SK-MEL-5 (cell line): ENCODE measurements at regions not wholly inside any gene's neighbourhood (a gene's known extent, or its start where the extent isn't known, plus 50 kb on each side); places are given as distances from the start of the nearest gene placed in this dataset.

Experiments
- DNase-seq: peaks from one replicate; pipeline ENCODE4 v3.0.0-alpha.2; 2016; ENCODE audit warnings: low read depth, low spot score
- in situ Hi-C: cut with HindIII; loops from 2 replicates; pipeline ENCODE4 v1.10.0; 2016; ENCODE audit warnings: low sequenced_read_pairs, high pct_unique_total_duplicates, low pct_unique_long_range_greater_than_20kb

DNA sequence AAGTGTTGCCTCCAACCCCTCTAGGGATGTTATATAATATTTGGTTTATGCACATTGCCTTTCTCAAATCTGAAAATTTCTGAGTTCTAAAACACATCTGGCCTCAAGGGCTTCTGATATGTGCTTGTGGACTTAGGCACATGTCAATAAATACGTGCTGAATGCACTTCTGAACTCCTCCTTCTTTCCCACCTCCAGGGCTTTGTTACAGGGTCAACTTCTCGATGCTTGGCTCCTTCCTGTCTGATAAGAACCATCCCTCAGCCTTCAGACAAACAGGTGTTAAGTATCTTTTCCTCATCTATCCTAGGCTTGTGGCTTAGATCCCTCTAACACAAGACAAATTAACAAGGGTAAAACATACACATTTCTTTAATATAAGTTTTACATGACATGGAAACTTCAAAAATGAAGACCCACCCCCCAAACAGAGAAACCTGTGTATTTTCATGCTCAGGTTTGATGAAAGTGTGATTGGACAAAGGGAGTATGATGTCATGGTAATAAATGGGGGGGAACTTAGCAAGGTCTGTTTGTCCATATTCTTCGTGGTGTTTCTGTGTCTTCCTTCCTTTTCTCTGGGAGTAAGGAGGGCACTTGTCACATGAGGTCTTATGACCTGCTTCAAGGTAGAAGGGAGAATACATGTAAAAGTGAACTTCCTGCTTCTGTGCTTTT, 326.9 kb downstream of the CD83 start:
- no peak for DNase-seq
- in situ Hi-C loops, result no loop called here

DNA sequence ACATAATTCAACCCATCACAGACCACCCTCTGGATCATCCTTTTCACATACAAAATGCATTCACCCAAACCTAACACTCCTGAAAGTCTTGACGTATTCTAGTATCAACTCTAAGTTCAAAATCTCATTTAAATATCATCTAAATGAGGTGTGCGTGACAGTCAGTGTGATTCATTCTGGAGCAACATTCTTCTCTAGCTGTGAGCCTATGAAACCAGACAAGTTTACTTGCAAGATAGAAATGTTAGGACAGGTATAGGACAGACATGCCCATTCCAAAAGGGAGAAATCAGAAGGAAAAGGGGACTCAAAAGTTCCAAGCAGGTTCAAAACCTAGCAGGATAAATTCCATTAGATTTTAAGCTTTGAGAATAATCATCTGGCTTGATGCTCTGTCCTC, 329.7 kb downstream of the CD83 start:
- in situ Hi-C loops, result no loop called here
- DNase-seq, result no peak

DNA sequence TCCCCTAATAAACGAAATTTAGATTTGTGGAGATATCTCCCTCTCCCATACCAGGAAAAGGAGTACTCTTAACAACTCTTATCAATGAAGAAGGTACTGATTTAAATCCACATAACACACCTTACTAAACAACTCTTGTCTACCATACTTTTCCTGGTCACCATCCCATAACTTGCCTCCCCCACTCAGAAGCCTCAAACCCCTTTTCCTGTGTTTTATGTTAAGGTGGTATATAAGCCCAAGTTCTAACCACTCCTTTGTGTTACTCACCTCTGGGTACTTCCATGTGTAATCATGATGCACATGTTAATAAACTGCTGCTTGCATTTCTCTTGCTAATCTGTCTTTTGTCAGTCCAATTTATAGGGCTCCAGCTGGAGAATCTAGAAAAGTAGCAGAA, 330.7 kb downstream of the CD83 start:
- no peak for DNase-seq
- in situ Hi-C loops, result no loop called here

DNA sequence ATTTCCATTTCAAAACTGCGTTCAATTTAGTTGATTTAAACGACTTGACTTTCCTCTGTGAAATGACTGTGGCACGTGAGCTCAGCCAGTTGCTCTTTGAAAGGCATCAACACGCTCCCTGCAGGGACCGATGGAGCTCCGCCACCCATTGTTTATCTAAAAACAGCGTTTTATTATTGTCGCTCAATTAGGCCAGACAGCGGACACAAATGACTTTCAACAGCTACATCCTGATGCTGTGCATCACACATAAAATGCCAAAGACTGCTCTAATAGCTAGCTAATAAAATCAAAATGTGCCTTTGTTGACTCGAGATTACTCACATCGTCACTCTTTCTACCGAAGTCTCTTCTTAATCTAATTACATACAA, 332.5 kb downstream of the CD83 start:
- DNase-seq, result no peak
- in situ Hi-C loops, result no loop called here

DNA sequence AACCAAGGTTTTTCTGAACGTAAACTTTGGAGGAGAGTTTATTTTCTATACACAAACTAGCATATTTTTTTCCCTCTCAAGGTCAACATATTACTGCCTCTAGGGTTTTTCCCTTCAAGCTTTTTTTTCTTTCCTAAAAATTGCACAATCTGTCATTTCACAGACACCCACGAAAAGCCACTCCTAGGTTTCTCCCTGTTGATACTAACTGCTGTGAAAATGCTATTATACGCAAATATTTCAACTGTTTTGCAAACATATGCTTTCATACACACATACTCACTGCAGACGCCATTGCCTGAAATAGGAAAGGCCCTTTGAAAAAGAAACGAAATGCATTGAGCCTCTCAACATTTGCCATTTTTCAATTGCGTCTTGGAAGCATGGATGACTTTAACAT, 333.0 kb downstream of the CD83 start:
- no peak for DNase-seq
- in situ Hi-C loops, result no loop called here

DNA sequence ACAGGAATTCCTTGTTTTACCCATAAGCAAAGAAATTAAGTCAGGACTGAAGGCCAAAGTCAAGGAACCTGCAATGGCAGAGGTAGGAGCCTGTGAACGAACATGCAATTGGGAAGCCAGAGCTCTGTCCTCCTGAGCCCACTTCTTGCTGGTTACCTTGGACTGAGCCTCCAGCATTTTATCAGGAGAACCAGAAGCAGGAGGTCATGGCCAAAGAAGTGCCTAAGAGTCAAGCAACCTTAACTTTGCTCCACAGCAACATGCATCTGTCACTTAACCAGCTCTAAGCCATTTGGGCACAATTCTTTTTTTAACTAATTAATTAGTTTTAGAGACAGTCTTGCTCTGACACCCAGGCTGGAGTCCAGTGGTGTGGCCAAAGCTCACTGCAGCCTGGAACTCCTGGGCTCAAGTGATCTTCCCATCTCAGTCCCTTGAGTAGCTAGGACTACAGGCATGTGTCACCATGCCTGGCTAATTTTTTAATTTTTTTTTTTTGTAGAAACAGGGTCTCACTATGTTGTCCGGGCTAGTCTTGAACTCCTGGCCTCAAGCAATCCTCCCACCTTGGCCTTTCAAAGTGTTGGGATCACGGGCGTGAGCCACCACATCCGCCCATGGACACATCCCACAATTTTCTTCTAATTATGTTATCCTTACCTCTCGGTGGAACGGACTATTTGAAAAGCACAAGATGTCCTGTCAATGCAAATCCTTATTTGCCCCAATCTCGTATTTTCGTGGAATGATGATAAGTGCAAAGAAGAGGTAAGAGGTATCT, 334.2 kb downstream of the CD83 start:
- in situ Hi-C loops, result no loop called here

DNA sequence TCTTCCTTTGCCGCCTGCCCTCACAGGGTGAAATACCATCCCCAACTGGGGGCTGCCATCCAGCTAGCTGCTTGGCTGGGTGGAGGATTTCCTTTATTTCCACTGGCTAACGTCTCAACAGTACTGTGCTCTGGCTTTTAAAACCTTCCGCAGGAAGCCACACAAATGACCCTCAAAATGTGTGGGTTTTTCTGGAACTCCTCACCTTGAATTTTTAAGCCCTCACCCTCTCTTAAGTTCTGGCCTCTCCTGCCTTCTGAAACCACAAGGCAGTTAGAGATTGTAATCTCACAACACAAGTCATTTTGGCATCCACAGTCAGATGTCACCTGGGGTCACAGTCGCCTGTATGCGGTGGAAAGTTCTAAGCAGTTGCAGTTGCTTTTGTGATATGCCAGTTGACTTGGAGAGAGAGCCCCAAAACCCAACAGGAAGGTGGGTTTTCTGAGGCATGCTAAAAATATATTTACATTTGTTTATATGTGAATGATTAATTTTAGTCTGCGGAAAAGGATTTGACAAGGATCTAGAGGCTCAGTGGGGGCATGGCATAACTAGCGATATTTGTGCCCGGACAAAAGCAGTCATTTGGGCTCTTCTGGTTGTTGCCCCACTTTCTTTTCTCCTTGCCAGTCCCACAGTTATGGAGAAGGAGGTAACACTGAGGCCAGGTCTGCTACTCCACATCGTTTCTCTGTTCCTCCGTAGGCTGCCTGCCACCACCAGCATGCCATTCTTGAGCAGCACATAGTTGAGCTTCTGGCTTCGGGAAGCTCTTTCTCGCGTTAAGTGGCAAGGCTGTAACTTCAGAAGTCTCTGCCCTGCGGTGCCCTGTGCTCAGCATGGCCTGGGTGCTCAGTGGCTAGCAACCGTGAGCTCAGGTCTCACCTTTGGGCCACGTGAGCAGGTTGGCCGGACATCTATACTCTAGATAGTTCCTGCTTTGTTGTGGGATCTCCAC, 335.3 kb downstream of the CD83 start:
- DNase-seq, result no peak
- in situ Hi-C loops, result no loop called here

More for the DNA sequence above, 334.2 kb downstream of the CD83 start:
- no peak for DNase-seq

DNA sequence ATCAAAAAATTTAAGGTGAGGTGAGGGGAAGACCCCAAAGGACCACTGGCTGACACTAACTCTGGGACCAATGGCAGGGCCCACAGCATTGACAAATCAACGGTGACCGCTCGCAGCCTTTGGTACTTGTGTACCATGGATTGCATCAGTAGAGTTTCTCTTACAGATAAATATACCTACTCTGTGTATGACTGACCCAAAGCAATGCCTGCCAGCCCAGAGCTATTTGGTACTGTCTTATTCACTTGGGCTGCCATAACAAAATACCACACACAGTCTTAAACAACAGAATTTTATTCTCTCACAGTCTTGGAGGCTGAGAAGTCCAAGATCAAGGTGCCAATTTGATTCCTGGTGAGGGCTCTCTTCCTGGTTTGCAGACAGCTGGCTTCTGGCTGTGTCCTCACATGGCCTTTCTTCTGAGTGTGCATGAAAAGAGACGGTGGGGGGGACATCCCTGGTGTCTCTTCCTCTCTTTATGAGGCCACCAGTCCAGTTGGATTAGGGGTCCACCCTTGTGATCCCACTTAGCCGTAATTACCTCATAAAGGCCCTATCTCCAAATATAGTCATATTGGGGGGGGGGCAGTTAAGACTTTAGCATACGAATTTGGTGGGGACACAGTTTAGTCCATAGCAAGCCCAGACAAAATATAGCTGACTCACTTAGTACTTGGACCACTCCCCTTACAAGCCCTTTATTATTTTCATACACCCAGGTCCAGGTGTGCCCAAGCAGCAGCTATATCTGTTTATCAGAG, 336.3 kb downstream of the CD83 start:
- in situ Hi-C loops, result no loop called here
- no peak for DNase-seq

DNA sequence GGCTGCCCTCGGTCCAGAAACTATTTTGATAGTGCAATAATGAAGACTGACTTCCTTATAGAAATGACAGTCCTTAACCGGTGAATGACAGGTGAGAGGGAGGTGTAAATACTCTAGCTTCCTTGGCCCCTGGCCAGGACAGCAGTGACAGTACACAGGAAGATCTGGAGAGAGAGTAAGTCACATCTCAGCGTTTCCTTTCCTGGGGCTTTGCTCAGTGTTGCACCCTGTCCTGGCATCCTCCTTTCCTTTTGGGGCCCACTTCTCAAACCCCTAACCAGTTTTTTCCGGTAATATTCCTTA, 336.9 kb downstream of the CD83 start:
- in situ Hi-C loops, result no loop called here
- no peak for DNase-seq

DNA sequence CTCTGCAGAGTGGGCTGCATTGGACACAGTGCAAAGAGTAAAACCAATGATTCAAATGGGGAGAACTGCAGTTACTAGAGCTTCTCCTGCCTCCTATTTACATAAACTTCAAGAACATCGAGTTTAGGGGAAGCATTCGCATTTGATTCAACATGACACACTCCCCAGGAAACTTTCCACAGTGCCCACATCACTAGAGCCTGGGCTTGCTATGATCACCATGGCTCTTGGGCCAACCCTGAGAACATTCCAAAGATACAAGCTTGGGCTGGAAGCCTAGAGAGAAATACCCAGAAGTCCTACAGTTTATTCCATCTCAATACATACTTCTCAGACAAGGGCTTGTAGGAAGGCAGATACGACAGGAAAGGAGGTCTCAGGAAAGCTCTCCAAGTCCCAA, 337.9 kb downstream of the CD83 start:
- DNase-seq, result no peak
- in situ Hi-C loops, result no loop called here

DNA sequence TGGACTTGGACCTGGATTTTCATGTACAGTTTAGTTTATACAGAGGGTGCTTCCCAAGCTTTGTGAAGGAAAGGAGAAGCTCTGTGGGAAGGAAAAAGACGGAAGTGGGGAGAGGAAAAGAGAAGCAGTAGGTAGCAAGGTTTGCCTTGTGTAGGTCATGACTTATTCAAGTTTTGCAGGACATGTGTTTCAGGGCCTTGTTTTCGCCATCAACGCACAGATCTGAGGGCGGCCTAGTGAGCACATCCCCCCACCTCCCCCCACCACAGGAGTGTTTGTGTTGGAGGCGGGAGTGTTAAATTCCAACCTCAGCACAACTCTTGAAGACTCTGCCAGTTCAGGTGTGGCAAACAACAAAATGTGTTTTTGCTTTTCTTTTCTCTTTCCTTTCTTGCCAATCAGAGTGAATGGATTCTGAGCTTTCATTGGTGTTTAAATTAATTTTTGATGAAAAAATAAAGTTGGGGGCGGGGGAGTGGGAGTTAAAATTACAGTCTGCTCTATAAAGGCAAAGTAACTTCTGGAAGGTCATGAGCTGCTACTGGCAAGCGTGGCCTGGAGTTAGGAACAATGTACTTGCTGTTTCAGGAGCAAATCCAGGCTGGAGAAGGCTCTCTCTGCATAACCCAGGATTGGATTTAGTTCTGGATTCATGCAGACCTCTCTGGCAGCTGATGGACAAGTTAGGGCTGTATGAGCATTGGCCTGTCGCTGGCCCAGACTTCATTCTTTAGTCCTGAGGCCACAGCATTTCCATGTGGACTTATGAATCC, 338.5 kb downstream of the CD83 start:
- in situ Hi-C loops, result no loop called here

DNA sequence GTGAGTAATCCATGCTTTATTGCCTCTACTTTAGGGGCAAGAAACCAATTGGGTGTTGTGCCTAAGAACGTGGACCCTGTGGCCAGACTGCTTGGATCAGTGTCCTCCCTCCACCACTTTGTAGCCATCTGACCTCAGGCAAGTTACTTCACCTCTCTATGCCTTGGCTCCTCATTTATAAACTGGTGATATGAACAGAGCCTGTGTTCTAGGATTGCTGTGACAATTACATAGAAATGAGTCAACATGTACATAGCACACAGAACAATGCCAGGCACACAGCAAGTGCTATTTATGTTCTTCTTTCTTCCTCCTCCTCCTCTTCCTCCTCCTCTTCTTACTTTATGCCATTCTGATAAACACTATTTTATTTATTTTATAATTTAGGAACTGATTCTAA, 339.4 kb downstream of the CD83 start:
- in situ Hi-C loops, result no loop called here
- DNase-seq, result peak; percentile 21

More for the DNA sequence above, 338.5 kb downstream of the CD83 start:
- DNase-seq, result peak; percentile 37

DNA sequence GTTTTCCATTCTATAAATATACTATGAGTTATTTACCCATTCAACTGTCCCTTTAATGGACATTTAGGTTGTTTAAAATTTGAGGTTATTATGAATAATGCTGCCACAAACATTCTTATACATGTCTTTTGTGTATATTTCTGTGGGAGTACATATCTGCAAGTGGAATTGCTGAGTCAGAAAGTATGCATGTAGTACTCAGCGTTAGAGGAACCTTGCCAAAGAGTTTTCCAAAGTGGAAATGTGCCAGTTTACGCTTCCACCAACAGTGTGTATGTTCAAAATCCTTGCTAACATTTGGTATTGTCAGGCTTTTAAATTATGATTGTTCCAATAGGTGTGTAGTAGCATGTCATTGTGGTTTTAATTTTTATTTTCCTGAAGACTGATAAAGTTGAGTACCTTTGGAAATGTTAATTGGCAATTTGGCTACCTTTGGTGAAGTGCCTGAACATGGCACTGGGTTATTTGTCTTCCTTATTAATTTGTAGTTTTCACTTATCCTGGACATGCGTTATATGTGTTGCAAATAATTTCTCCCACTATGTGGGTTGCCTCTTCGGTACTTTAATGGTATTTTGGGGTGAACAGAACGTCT, 341.2 kb downstream of the CD83 start:
- no peak for DNase-seq
- in situ Hi-C loops, result no loop called here

DNA sequence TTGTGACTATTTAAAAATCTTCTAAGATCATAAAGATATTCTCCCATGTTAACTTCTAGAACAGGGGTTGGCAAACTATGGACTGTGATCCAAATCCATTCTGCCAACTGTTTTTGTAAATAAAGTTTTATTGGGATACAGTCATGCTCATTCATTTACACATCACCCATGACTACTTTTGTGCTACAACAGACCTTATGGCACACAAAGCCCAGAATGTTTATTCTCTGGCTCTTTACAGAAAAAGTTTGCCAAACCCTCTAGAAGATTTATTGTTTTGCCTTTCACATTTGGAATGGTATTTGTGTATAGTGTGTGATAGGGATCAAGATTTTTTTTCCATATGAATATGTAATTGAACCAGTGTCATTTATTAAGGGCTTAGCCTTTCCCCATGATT, 341.7 kb downstream of the CD83 start:
- in situ Hi-C loops, result no loop called here
- DNase-seq, result no peak

DNA sequence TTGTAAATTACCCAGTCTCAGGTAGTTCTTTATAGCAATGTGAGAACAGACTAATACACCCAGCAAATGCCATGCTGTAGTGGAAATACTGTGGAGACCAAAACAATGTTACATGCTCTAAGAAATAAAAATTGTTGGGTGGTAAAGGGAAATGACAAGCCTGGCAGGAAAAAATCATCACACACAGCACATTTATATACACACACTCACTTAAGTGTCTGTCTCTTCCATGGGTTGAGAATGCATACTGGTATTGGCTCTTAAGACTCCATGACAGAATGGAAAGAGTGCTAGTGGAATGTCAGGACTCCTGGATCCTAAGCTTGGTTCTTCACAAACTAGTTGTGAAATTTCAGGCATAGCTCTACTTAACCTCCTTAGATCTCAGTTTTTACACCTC, 343.0 kb downstream of the CD83 start:
- in situ Hi-C loops, result no loop called here
- no peak for DNase-seq

DNA sequence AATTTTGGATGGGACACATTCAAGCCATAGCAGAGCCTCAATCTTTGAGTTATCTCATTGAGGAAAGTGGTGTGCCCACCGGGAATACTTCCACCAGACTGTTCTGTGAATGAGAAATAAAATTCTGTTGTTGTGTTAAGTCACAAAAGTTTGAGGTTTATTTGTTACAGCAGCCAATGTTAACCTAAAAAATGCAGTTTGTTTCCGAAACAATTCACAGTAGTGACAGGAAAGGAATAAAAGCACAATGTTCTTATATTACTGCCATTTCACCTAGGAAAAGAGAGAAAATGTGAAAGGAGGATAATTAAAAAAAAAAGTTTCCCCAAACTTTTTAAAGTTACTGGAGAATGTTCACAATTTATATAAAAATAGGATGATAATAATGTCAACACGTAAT, 344.6 kb downstream of the CD83 start:
- no peak for DNase-seq
- in situ Hi-C loops, result no loop called here

DNA sequence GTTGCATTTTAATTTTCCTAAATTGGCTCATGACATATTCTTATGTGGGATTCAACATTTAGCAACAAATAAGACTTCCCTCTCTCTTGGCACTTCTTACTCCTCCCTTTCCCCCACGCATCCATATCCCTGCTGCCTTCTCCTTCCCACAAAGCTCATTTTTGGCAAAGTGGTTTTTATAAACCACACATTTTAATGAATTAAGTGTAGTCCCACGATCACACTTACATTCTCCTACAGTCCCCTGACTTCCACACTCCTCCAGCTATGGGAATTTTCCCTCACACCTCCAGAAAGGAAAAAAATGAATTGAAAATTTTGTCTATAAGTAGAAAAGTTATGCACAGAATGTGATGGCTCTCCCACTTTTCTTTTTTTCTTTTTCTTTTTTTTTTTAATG, 345.0 kb downstream of the CD83 start:
- DNase-seq, result no peak
- in situ Hi-C loops, result no loop called here
